ENCODE measurements at regions not wholly inside any gene's neighbourhood (a gene's known extent, or its start where the extent isn't known, plus 50 kb on each side); places are given as distances from the start of the nearest gene placed in this dataset.

DNA sequence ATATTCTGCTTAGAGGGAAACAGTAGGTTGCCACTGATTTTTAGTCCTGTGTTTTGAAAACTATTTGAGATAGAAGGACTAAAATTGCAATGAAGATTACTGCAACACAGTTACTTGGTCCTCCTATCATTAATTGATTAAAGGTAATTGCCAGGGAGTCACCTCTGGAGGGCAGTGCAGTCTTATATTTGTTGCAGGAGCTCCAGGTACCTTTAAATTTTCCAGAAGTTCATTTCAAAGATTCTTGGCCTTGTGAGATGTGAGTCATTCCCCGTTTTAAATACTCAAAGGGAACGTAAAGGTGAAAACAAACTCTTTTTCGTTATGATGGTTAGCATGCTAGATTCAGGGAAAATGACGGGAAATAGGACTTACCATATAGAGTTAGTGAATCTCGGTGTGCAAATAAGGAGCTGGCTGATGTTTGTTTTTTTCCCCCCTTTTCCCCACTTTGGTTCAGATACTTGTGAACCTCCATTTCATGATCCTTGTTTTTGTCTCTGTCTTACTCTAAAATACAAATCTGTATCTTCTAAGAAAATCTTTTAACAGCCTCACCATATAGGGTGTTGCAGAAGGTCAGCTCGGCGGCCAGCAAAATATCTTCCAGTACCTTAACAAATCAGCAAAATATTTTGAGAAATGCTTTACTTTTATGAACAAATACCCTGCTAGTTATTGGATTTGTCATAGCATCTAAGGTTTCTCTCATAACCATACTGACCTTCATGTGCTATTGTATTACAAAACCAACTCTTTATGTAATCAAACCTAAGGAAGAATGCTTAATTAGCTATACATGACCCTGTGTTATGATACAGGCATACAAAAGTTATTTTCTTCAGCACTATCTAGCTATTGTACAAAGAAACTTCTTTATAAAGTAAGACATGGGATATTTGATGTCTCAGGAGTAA lies 143.0 kb upstream of the HDAC9 start:
- 52% methylated on average over 7 of the region's 7 CpGs for WGBS

GRCh38 chr7:18353339-18353738 lies 142.2 kb upstream of the HDAC9 start:
- Histone ChIP-seq H2BK12ac (ENCODE audit: low read length in 2 of 2) (no peak overlapping the region), H3K9ac (ENCODE audit: low read length) (no peak overlapping the region), H3K4ac (ENCODE audit: low read depth in 1 of 2, low read length in 2 of 2) (peak overlapping the region in 1 of 2 experiments; percentile 28), H2AFZ (ENCODE audit: low read depth, low read length) (no peak overlapping the region), H2BK5ac (ENCODE audit: low read depth, low read length, poor library complexity, severe bottlenecking) (peak overlapping the region; percentile 12), H3K23ac (ENCODE audit: low read length in 2 of 2) (no peak overlapping the region), H3K4me1 (ENCODE audit: control insufficient read depth, insufficient read depth, low read depth, low read length) (no peaks in the 10 kb centered on the region), H3K4me3 (ENCODE audit: insufficient read depth in 1 of 2, low read depth in 1 of 2, low read length in 2 of 2) (no peak overlapping the region), H3K27ac (ENCODE audit: low read length, poor library complexity, severe bottlenecking) (no peak overlapping the region), H4K8ac (ENCODE audit: low read length) (no peak overlapping the region), H2BK120ac (ENCODE audit: low read depth, low read length) (no peak overlapping the region), H3K14ac (ENCODE audit: low read length in 2 of 2) (no peak overlapping the region), H3K18ac (ENCODE audit: low read depth in 1 of 2, low read length in 2 of 2) (no peak overlapping the region), H2AK5ac (ENCODE audit: low read length, severe bottlenecking) (no peak overlapping the region), H3K79me1 (replicated peaks; ENCODE audit: low read length, poor library complexity, severe bottlenecking) (no peaks in the 10 kb centered on the region), H2BK15ac (ENCODE audit: low read depth, poor library complexity, severe bottlenecking) (no peak overlapping the region), H4K91ac (ENCODE audit: low read length) (no peak overlapping the region), H3K36me3 (ENCODE audit: control insufficient read depth in 1 of 2, insufficient read depth in 2 of 2, low read depth in 1 of 2, low read length in 2 of 2) (no peaks in the 10 kb centered on the region), H3K9me3 (ENCODE audit: control insufficient read depth, low read length) (no peaks in the 10 kb centered on the region), H3K27me3 (ENCODE audit: control insufficient read depth in 1 of 2, insufficient read depth in 1 of 2, low read length in 2 of 2) (no peaks in the 10 kb centered on the region), H3K4me2 (ENCODE audit: low read length, poor library complexity, severe bottlenecking) (no peak overlapping the region)
- DNase-seq: no peak
- no CpG with 5 or more reads among the region's 3 CpGs for WGBS

More for the DNA sequence above, 143.0 kb upstream of the HDAC9 start:
- H3K4me3 ChIP-seq (ENCODE audit: insufficient read depth in 1 of 2, low read depth in 1 of 2, low read length in 2 of 2): no peak overlapping the region
- no peak overlapping the region for H3K4ac ChIP-seq (ENCODE audit: low read depth in 1 of 2, low read length in 2 of 2)
- no peak overlapping the region for H2AK5ac ChIP-seq (ENCODE audit: low read length, severe bottlenecking)
- H3K4me2 ChIP-seq (ENCODE audit: low read length, poor library complexity, severe bottlenecking): peak overlapping the region; percentile 16
- no peak overlapping the region for H3K14ac ChIP-seq (ENCODE audit: low read length in 2 of 2)
- H3K27ac ChIP-seq (ENCODE audit: low read length, poor library complexity, severe bottlenecking): no peak overlapping the region
- no peak overlapping the region for H4K8ac ChIP-seq (ENCODE audit: low read length)
- no peak overlapping the region for H3K18ac ChIP-seq (ENCODE audit: low read depth in 1 of 2, low read length in 2 of 2)
- no peak overlapping the region for H2BK15ac ChIP-seq (ENCODE audit: low read depth, poor library complexity, severe bottlenecking)
- DNase-seq: peak; percentile 65
- H4K91ac ChIP-seq (ENCODE audit: low read length): no peak overlapping the region
- H3K36me3 ChIP-seq (ENCODE audit: control insufficient read depth in 1 of 2, insufficient read depth in 2 of 2, low read depth in 1 of 2, low read length in 2 of 2): no peaks in the 10 kb centered on the region
- no peaks in the 10 kb centered on the region for H3K79me1 ChIP-seq (replicated peaks; ENCODE audit: low read length, poor library complexity, severe bottlenecking)
- H3K4me1 ChIP-seq (ENCODE audit: control insufficient read depth, insufficient read depth, low read depth, low read length): no peaks in the 10 kb centered on the region
- H2BK120ac ChIP-seq (ENCODE audit: low read depth, low read length): no peak overlapping the region
- H3K23ac ChIP-seq (ENCODE audit: low read length in 2 of 2): no peak overlapping the region
- H3K9ac ChIP-seq (ENCODE audit: low read length): no peak overlapping the region
- H2AFZ ChIP-seq (ENCODE audit: low read depth, low read length): no peak overlapping the region
- no peak overlapping the region for H2BK12ac ChIP-seq (ENCODE audit: low read length in 2 of 2)
- no peaks in the 10 kb centered on the region for H3K9me3 ChIP-seq (ENCODE audit: control insufficient read depth, low read length)
- H2BK5ac ChIP-seq (ENCODE audit: low read depth, low read length, poor library complexity, severe bottlenecking): no peak overlapping the region
- H3K27me3 ChIP-seq (ENCODE audit: control insufficient read depth in 1 of 2, insufficient read depth in 1 of 2, low read length in 2 of 2): no peaks in the 10 kb centered on the region

GRCh38 chr7:18354108-18355085 lies 141.2 kb upstream of the HDAC9 start:
- Histone ChIP-seq H3K9me3 (ENCODE audit: control insufficient read depth, low read length) (no peaks in the 10 kb centered on the region), H4K91ac (ENCODE audit: low read length) (no peak overlapping the region), H3K4me1 (ENCODE audit: control insufficient read depth, insufficient read depth, low read depth, low read length) (no peaks in the 10 kb centered on the region), H2AK5ac (ENCODE audit: low read length, severe bottlenecking) (no peak overlapping the region), H2BK5ac (ENCODE audit: low read depth, low read length, poor library complexity, severe bottlenecking) (no peak overlapping the region), H3K4me2 (ENCODE audit: low read length, poor library complexity, severe bottlenecking) (no peak overlapping the region), H3K79me1 (replicated peaks; ENCODE audit: low read length, poor library complexity, severe bottlenecking) (no peaks in the 10 kb centered on the region), H3K4ac (ENCODE audit: low read depth in 1 of 2, low read length in 2 of 2) (no peak overlapping the region), H4K8ac (ENCODE audit: low read length) (no peak overlapping the region), H2BK15ac (ENCODE audit: low read depth, poor library complexity, severe bottlenecking) (no peak overlapping the region), H3K4me3 (ENCODE audit: insufficient read depth in 1 of 2, low read depth in 1 of 2, low read length in 2 of 2) (no peak overlapping the region), H3K14ac (ENCODE audit: low read length in 2 of 2) (no peak overlapping the region), H3K27me3 (ENCODE audit: control insufficient read depth in 1 of 2, insufficient read depth in 1 of 2, low read length in 2 of 2) (no peaks in the 10 kb centered on the region), H3K18ac (ENCODE audit: low read depth in 1 of 2, low read length in 2 of 2) (no peak overlapping the region), H3K27ac (ENCODE audit: low read length, poor library complexity, severe bottlenecking) (no peak overlapping the region), H2BK120ac (ENCODE audit: low read depth, low read length) (no peak overlapping the region), H2AFZ (ENCODE audit: low read depth, low read length) (no peak overlapping the region), H2BK12ac (ENCODE audit: low read length in 2 of 2) (no peak overlapping the region), H3K23ac (ENCODE audit: low read length in 2 of 2) (no peak overlapping the region), H3K36me3 (ENCODE audit: control insufficient read depth in 1 of 2, insufficient read depth in 2 of 2, low read depth in 1 of 2, low read length in 2 of 2) (no peaks in the 10 kb centered on the region), H3K9ac (ENCODE audit: low read length) (no peak overlapping the region)
- WGBS: 50% methylated on average over 4 of the region's 6 CpGs
- peak; percentile 68 for DNase-seq

GRCh38 chr7:18356191-18356645 lies 139.3 kb upstream of the HDAC9 start:
- Histone ChIP-seq H2BK15ac (ENCODE audit: low read depth, poor library complexity, severe bottlenecking) (no peak overlapping the region), H3K36me3 (ENCODE audit: control insufficient read depth in 1 of 2, insufficient read depth in 2 of 2, low read depth in 1 of 2, low read length in 2 of 2) (no peaks in the 10 kb centered on the region), H3K4me1 (ENCODE audit: control insufficient read depth, insufficient read depth, low read depth, low read length) (no peaks in the 10 kb centered on the region), H3K18ac (ENCODE audit: low read depth in 1 of 2, low read length in 2 of 2) (peak overlapping the region in 1 of 2 experiments; percentile 48), H3K4me2 (ENCODE audit: low read length, poor library complexity, severe bottlenecking) (no peak overlapping the region), H3K9me3 (ENCODE audit: control insufficient read depth, low read length) (no peaks in the 10 kb centered on the region), H2AK5ac (ENCODE audit: low read length, severe bottlenecking) (no peak overlapping the region), H3K4ac (ENCODE audit: low read depth in 1 of 2, low read length in 2 of 2) (no peak overlapping the region), H4K8ac (ENCODE audit: low read length) (no peak overlapping the region), H3K27me3 (ENCODE audit: control insufficient read depth in 1 of 2, insufficient read depth in 1 of 2, low read length in 2 of 2) (no peaks in the 10 kb centered on the region), H2BK5ac (ENCODE audit: low read depth, low read length, poor library complexity, severe bottlenecking) (no peak overlapping the region), H3K14ac (ENCODE audit: low read length in 2 of 2) (no peak overlapping the region), H2AFZ (ENCODE audit: low read depth, low read length) (no peak overlapping the region), H4K91ac (ENCODE audit: low read length) (no peak overlapping the region), H2BK12ac (ENCODE audit: low read length in 2 of 2) (no peak overlapping the region), H3K9ac (ENCODE audit: low read length) (peak overlapping the region; percentile 48), H3K79me1 (replicated peaks; ENCODE audit: low read length, poor library complexity, severe bottlenecking) (no peaks in the 10 kb centered on the region), H2BK120ac (ENCODE audit: low read depth, low read length) (no peak overlapping the region), H3K23ac (ENCODE audit: low read length in 2 of 2) (no peak overlapping the region), H3K4me3 (ENCODE audit: insufficient read depth in 1 of 2, low read depth in 1 of 2, low read length in 2 of 2) (no peak overlapping the region), H3K27ac (ENCODE audit: low read length, poor library complexity, severe bottlenecking) (no peak overlapping the region)
- DNase-seq: peak; percentile 57
- 0% methylated on average over 2 of the region's 5 CpGs for WGBS
